ENCODE measurements at regions not wholly inside any gene's neighbourhood (a gene's known extent, or its start where the extent isn't known, plus 50 kb on each side); places are given as distances from the start of the nearest gene placed in this dataset.
A peak's percentile ranks its signal among the peaks of the same experiment; 100 is the strongest.

DNA sequence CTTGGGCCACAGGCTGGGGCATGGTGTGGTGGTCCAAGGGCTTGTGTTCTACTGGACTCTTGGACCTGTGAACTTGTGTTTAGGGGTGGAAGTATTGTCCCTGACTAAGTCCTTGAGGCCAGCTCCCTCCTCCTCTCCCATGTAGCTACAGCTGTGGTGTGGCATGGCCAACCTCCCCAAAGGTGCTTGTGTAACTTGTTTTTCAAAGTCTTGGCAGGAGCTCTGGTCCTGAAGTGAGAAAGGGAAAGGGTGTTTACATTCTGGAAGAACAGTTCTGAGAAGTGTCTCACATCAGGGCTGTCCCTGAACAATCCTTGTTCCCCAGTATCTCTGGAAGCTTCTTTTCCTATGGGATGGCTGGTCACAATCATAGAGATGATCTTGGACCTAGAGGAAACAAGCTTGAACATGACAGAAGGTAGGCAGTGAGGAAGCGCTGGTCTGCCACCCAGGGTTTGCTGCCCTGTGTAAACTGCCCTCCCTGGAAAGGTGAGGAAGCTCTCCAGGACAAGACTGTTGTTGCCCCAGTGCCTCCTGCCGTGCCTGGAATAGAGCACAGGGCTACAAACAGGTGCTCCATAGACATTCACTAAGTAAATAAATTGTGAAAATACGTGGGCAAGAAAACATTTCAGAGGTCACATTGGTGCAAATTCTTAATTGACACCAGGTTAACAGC, 64.6 kb upstream of the KLF9 start:
- 100% methylated on average over 1 of the region's 3 CpGs for WGBS (ENCODE audit: insufficient coverage)
- Histone ChIP-seq H3K27ac (ENCODE audit: insufficient read depth in 1 of 2, low read depth in 1 of 2, low read length in 2 of 2, poor library complexity in 1 of 2, severe bottlenecking in 2 of 2) (no peak overlapping the region), H3K4me1 (ENCODE audit: control extremely low read depth in 1 of 4, control insufficient read depth in 4 of 4, insufficient read depth in 4 of 4, low read length in 3 of 4) (peaks cover 0 to 8% (median 2%) of the 10 kb centered on the region in 4 experiments), H3K4me3 (ENCODE audit: control insufficient read depth in 1 of 7, extremely low read depth in 1 of 7, insufficient read depth in 4 of 7, low read depth in 2 of 7, low read length in 6 of 7) (no peak overlapping the region), H3K36me3 (ENCODE audit: control insufficient read depth in 4 of 4, insufficient read depth in 4 of 4, low read length in 3 of 4) (no peaks in the 10 kb centered on the region), H3K9me3 (ENCODE audit: control extremely low read depth in 1 of 5, control insufficient read depth in 4 of 5, insufficient read depth in 2 of 5, low read depth in 1 of 5, low read length in 4 of 5) (no peaks in the 10 kb centered on the region), H3K27me3 (replicated peaks in 2 of 5; ENCODE audit: control insufficient read depth in 4 of 5, insufficient read depth in 5 of 5, low read length in 4 of 5) (no peaks in the 10 kb centered on the region)
- ChIA-PET CTCF (interaction anchor here (1.2 to 1.7 kb wide), 2 partner anchors 16 to 51 kb away, joined by 3 to 7 read pairs; no protein-coding TSS in a partner anchor), POLR2A (no interaction called here)
- no peak for DNase-seq

- Histone ChIP-seq H3K4me1 (ENCODE audit: control extremely low read depth in 1 of 4, control insufficient read depth in 4 of 4, insufficient read depth in 4 of 4, low read length in 3 of 4) (peaks cover 0 to 5% (median 0%) of the 10 kb centered on the region in 4 experiments), H3K9me3 (ENCODE audit: control extremely low read depth in 1 of 5, control insufficient read depth in 4 of 5, insufficient read depth in 2 of 5, low read depth in 1 of 5, low read length in 4 of 5) (no peaks in the 10 kb centered on the region), H3K4me3 (ENCODE audit: control insufficient read depth in 1 of 7, extremely low read depth in 1 of 7, insufficient read depth in 4 of 7, low read depth in 2 of 7, low read length in 6 of 7) (no peak overlapping the region), H3K27me3 (replicated peaks in 2 of 5; ENCODE audit: control insufficient read depth in 4 of 5, insufficient read depth in 5 of 5, low read length in 4 of 5) (no peaks in the 10 kb centered on the region), H3K36me3 (ENCODE audit: control insufficient read depth in 4 of 4, insufficient read depth in 4 of 4, low read length in 3 of 4) (no peaks in the 10 kb centered on the region), H3K27ac (ENCODE audit: insufficient read depth in 1 of 2, low read depth in 1 of 2, low read length in 2 of 2, poor library complexity in 1 of 2, severe bottlenecking in 2 of 2) (no peak overlapping the region)
- ChIA-PET POLR2A (no interaction called here), CTCF (no interaction called here)
- DNase-seq = no peak
- WGBS (ENCODE audit: insufficient coverage) = 100% methylated on average over 1 of the region's 2 CpGs
Observed at GRCh38 chr9:70477907-70478480, 63.5 kb upstream of the KLF9 start.

DNA sequence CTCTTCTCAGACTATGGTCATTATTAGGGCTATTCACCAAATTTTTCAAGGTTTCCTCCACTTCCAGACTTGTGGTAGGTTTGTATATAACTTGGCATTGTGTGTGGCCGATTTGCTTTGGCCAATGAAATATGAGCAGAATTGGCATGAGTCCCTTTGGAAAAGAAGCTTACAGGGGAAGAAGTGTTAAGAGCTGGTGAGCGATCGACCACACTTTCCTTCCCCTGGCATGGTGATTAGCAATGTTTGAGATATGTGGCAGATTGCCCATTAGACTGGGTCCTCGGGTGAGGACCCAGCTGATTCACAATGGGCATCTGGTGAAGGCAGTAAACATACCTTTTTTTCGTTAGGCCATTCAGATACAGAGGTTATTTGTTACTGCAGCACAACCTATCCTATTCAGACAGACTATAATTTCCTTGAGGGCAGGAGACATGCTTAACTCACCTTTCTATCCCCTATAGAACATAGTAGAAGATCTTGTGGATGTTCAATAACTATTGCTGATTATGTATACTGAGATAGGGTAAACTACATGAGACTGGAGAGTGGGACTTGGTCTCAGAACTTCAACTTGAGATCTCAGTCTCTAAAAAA, 62.8 kb upstream of the KLF9 start:
- no peaks in the 10 kb centered on the region for H3K36me3 ChIP-seq (ENCODE audit: control insufficient read depth in 4 of 4, insufficient read depth in 4 of 4, low read length in 3 of 4)
- CTCF ChIA-PET = no interaction called here
- no peak overlapping the region for H3K27ac ChIP-seq (ENCODE audit: insufficient read depth in 1 of 2, low read depth in 1 of 2, low read length in 2 of 2, poor library complexity in 1 of 2, severe bottlenecking in 2 of 2)
- WGBS (ENCODE audit: insufficient coverage) = 79% methylated on average over 3 of the region's 5 CpGs
- no peaks in the 10 kb centered on the region for H3K27me3 ChIP-seq (replicated peaks in 2 of 5; ENCODE audit: control insufficient read depth in 4 of 5, insufficient read depth in 5 of 5, low read length in 4 of 5)
- peaks cover 0 to 5% (median 2%) of the 10 kb centered on the region in 4 experiments for H3K4me1 ChIP-seq (ENCODE audit: control extremely low read depth in 1 of 4, control insufficient read depth in 4 of 4, insufficient read depth in 4 of 4, low read length in 3 of 4)
- DNase-seq = no peak
- no peaks in the 10 kb centered on the region for H3K9me3 ChIP-seq (ENCODE audit: control extremely low read depth in 1 of 5, control insufficient read depth in 4 of 5, insufficient read depth in 2 of 5, low read depth in 1 of 5, low read length in 4 of 5)
- POLR2A ChIA-PET = no interaction called here
- H3K4me3 ChIP-seq (ENCODE audit: control insufficient read depth in 1 of 7, extremely low read depth in 1 of 7, insufficient read depth in 4 of 7, low read depth in 2 of 7, low read length in 6 of 7) = no peak overlapping the region

DNA sequence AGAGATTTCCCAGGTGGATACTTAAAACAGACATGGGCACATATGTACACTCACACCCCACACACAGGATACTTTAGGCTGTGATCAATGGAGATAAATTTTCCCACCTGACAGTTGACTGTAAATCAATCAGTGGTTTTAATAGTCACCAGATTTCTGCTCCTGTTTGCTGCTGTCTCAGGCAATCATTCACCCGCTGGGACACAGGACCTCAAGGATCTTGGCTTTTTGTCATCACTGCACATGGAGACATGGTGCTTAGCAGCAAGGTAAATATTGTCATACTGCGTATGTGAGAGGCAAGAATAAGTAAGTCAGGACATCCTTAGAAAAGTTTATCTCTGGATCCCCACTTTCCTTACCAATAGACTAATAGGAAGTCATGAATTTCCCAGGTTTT, 60.8 kb upstream of the KLF9 start:
- no CpG with 5 or more reads among the region's 2 CpGs for WGBS (ENCODE audit: insufficient coverage)

DNA sequence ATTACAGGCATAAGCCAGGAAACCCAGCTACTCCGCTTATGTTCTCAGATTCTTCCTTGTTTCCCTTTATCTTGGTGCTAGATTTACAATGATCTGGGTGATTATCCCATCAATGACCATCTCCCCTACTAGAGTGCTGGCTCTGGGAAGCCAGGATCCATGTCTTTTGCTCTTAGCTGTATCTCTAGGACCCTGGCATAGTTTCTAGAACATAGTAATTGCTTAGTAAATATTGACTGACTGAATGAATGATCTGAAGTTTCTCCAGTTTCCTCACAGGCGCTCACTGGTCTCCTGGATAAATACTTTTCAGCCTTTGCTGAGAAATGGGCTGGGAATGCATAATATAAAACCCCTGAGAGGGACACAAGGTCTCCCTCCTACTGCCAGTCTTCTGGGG, 60.0 kb upstream of the KLF9 start:
- Histone ChIP-seq H3K4me3 (ENCODE audit: control insufficient read depth in 1 of 7, extremely low read depth in 1 of 7, insufficient read depth in 4 of 7, low read depth in 2 of 7, low read length in 6 of 7) (no peak overlapping the region), H3K9me3 (ENCODE audit: control extremely low read depth in 1 of 5, control insufficient read depth in 4 of 5, insufficient read depth in 2 of 5, low read depth in 1 of 5, low read length in 4 of 5) (no peaks in the 10 kb centered on the region), H3K27me3 (replicated peaks in 2 of 5; ENCODE audit: control insufficient read depth in 4 of 5, insufficient read depth in 5 of 5, low read length in 4 of 5) (no peaks in the 10 kb centered on the region), H3K36me3 (ENCODE audit: control insufficient read depth in 4 of 4, insufficient read depth in 4 of 4, low read length in 3 of 4) (no peaks in the 10 kb centered on the region), H3K27ac (ENCODE audit: insufficient read depth in 1 of 2, low read depth in 1 of 2, low read length in 2 of 2, poor library complexity in 1 of 2, severe bottlenecking in 2 of 2) (no peak overlapping the region), H3K4me1 (ENCODE audit: control extremely low read depth in 1 of 4, control insufficient read depth in 4 of 4, insufficient read depth in 4 of 4, low read length in 3 of 4) (peaks cover 0 to 3% (median 0%) of the 10 kb centered on the region in 4 experiments)
- ChIA-PET CTCF (interaction anchor here (0.7 to 1.2 kb wide), 4 partner anchors 10 to 128 kb away, joined by 3 read pairs; no protein-coding TSS in a partner anchor), POLR2A (no interaction called here)
- WGBS (ENCODE audit: insufficient coverage) = 100% methylated on average over 2 of the region's 2 CpGs
- no peak for DNase-seq

More for the DNA sequence above, 60.8 kb upstream of the KLF9 start:
- Histone ChIP-seq H3K4me3 (ENCODE audit: control insufficient read depth in 1 of 7, extremely low read depth in 1 of 7, insufficient read depth in 4 of 7, low read depth in 2 of 7, low read length in 6 of 7) (no peak overlapping the region), H3K27me3 (replicated peaks in 2 of 5; ENCODE audit: control insufficient read depth in 4 of 5, insufficient read depth in 5 of 5, low read length in 4 of 5) (no peaks in the 10 kb centered on the region), H3K4me1 (ENCODE audit: control extremely low read depth in 1 of 4, control insufficient read depth in 4 of 4, insufficient read depth in 4 of 4, low read length in 3 of 4) (peaks cover 0 to 3% (median 1%) of the 10 kb centered on the region in 4 experiments), H3K36me3 (ENCODE audit: control insufficient read depth in 4 of 4, insufficient read depth in 4 of 4, low read length in 3 of 4) (no peaks in the 10 kb centered on the region), H3K9me3 (ENCODE audit: control extremely low read depth in 1 of 5, control insufficient read depth in 4 of 5, insufficient read depth in 2 of 5, low read depth in 1 of 5, low read length in 4 of 5) (no peaks in the 10 kb centered on the region), H3K27ac (ENCODE audit: insufficient read depth in 1 of 2, low read depth in 1 of 2, low read length in 2 of 2, poor library complexity in 1 of 2, severe bottlenecking in 2 of 2) (no peak overlapping the region)
- peak in 2 of 3 donors; percentile 31 to 57 for DNase-seq
- ChIA-PET POLR2A (no interaction called here), CTCF (interaction anchor here (1.2 kb wide), 1 partner anchor 21 kb away, joined by 3 read pairs; no protein-coding TSS in a partner anchor)

GRCh38 chr9:70472268-70473249, 58.1 kb upstream of the KLF9 start:
- 87% methylated on average over 7 of the region's 14 CpGs for WGBS (ENCODE audit: insufficient coverage)
- no peak for DNase-seq
- POLR2A ChIA-PET = no interaction called here

More at GRCh38 chr9:70472268-70473249, 58.1 kb upstream of the KLF9 start:
- Histone ChIP-seq H3K9me3 (ENCODE audit: control extremely low read depth in 1 of 5, control insufficient read depth in 4 of 5, insufficient read depth in 2 of 5, low read depth in 1 of 5, low read length in 4 of 5) (no peaks in the 10 kb centered on the region), H3K27ac (ENCODE audit: insufficient read depth in 1 of 2, low read depth in 1 of 2, low read length in 2 of 2, poor library complexity in 1 of 2, severe bottlenecking in 2 of 2) (no peak overlapping the region), H3K27me3 (replicated peaks in 2 of 5; ENCODE audit: control insufficient read depth in 4 of 5, insufficient read depth in 5 of 5, low read length in 4 of 5) (no peaks in the 10 kb centered on the region), H3K4me1 (ENCODE audit: control extremely low read depth in 1 of 4, control insufficient read depth in 4 of 4, insufficient read depth in 4 of 4, low read length in 3 of 4) (peaks cover 0 to 3% (median 0%) of the 10 kb centered on the region in 4 experiments), H3K36me3 (ENCODE audit: control insufficient read depth in 4 of 4, insufficient read depth in 4 of 4, low read length in 3 of 4) (no peaks in the 10 kb centered on the region), H3K4me3 (ENCODE audit: control insufficient read depth in 1 of 7, extremely low read depth in 1 of 7, insufficient read depth in 4 of 7, low read depth in 2 of 7, low read length in 6 of 7) (no peak overlapping the region)
- CTCF ChIA-PET = interaction anchor here (1.0 kb wide), 1 partner anchor 16 kb away, joined by 3 read pairs; no protein-coding TSS in a partner anchor

All from common myeloid progenitor, CD34-positive (primary cell).